Spleen (tissue), 11 donors: ENCODE measurements at regions not wholly inside any gene's neighbourhood (a gene's known extent, or its start where the extent isn't known, plus 50 kb on each side); places are given as distances from the start of the nearest gene placed in this dataset.

Experiments used
- DNase-seq: peaks from one replicate; pipeline ENCODE4 v3.0.0-alpha.2; 2020
- H3K27ac ChIP-seq, 8 donors: fragments of 200-600 bp; sonication (generic) in 7 of 8; 1 replicate in 4 of 8; 2 replicates in 4 of 8; pipeline versions ENCODE4 v1.5.0 to v1.8.0; 2016 to 2021; ENCODE audit warnings: inconsistent platforms in 4 of 8, mild to moderate bottlenecking in 4 of 8, moderate library complexity in 1 of 8
- H3K27me3 ChIP-seq, 7 donors: fragments of 200-600 bp; sonication (generic) in 6 of 7; replicated peaks in 1 of 7; 1 replicate in 4 of 7; 2 replicates in 3 of 7; pipeline versions ENCODE4 v1.5.0 to v1.8.0; 2016 to 2021; ENCODE audit warnings: inconsistent platforms in 3 of 7, mild to moderate bottlenecking in 1 of 7
- H3K36me3 ChIP-seq, 6 donors: fragments of 200-600 bp; sonication (generic) in 5 of 6; 1 replicate in 4 of 6; 2 replicates in 2 of 6; pipeline versions ENCODE4 v1.5.0 to v1.8.0; 2016 to 2021; ENCODE audit warnings: inconsistent platforms in 2 of 6
- H3K4me1 ChIP-seq, 6 donors: fragments of 200-600 bp; sonication (generic) in 5 of 6; 1 replicate in 3 of 6; 2 replicates in 3 of 6; pipeline versions ENCODE4 v1.5.0 to v1.8.0; 2016 to 2021; ENCODE audit warnings: inconsistent platforms in 3 of 6
- H3K4me3 ChIP-seq, 8 donors: fragments of 200-600 bp; sonication (generic) in 7 of 8; 1 replicate in 4 of 8; 2 replicates in 4 of 8; pipeline versions ENCODE4 v1.5.0 to v1.8.0; 2016 to 2021; ENCODE audit warnings: inconsistent platforms in 4 of 8, mild to moderate bottlenecking in 4 of 8, moderate library complexity in 2 of 8
- H3K9me3 ChIP-seq, 8 donors: fragments of 200-600 bp; sonication (generic) in 7 of 8; 1 replicate in 4 of 8; 2 replicates in 4 of 8; pipeline versions ENCODE4 v1.5.0 to v1.8.0; 2016 to 2021; ENCODE audit warnings: inconsistent platforms in 4 of 8
- POLR2A ChIP-seq, 3 donors: fragments of 450-650 bp; IDR thresholded peaks; one replicate each; pipeline ENCODE4 v1.5.1; 2017; ENCODE audit warnings: antibody characterized with exemption in 3 of 3, mild to moderate bottlenecking in 1 of 3
- POLR2AphosphoS5 ChIP-seq, 3 donors: sonication (generic); formaldehyde crosslinking; IDR thresholded peaks; one replicate each; pipeline ENCODE4 v1.5.1; 2017; ENCODE audit warnings: antibody characterized with exemption in 3 of 3
- WGBS, 5 donors: extraction: QIAGEN DNeasy Blood & Tissue Kit in 3 of 5; methylation state at CpG; one replicate each; pipeline versions ENCODE4 v1.1.5 to v1.1.7; 2013 to 2018; 5-methylcytosine and 5-hydroxymethylcytosine counted together
- intact Hi-C: fragments of 100-400 bp; cut with DNase I; formaldehyde crosslinking; loops from one replicate; pipeline ENCODE4 v1.15.0; 2023; ENCODE audit warnings: low total_unique reads
- TF ChIP-seq, protein P1 (sequence below), 11 experiments: fragments of 200-600 bp in 7 of 11; fragments of 450-650 bp in 4 of 11; sonication (generic) in 4 of 11; IDR thresholded peaks in 8 of 11; conservative IDR thresholded peaks in 3 of 11; 1 replicate in 7 of 11; 2 replicates in 4 of 11; pipeline versions ENCODE4 v1.4.0 to v1.8.0; 2016 to 2021; ENCODE audit warnings: antibody characterized with exemption in 11 of 11, inconsistent platforms in 4 of 11, mild to moderate bottlenecking in 1 of 11
- donor health status: healthy with polysubstance abuse.
- donor health status: DM: no; HTN: no; CAD: no; lungs with moderate emphysema.
- donor health status: DM: no; HTN: no; CAD: no.
- donor health status: Bipolar disorder and iron deficiency.
- donor health status: healthy.
- donor health status: DM: no; HTN: no; CAD: no.
- donor health status: DM: yes; HTN: yes; CAD: no.

GRCh38 chr12:77760271-77761025 is 70.2 kb upstream of the NAV3 start:
- intact Hi-C loops, result no loop called here
- 57 to 86% (median 71%) methylated on average over 7 of the region's 7 CpGs for WGBS, 5 donors

DNA sequence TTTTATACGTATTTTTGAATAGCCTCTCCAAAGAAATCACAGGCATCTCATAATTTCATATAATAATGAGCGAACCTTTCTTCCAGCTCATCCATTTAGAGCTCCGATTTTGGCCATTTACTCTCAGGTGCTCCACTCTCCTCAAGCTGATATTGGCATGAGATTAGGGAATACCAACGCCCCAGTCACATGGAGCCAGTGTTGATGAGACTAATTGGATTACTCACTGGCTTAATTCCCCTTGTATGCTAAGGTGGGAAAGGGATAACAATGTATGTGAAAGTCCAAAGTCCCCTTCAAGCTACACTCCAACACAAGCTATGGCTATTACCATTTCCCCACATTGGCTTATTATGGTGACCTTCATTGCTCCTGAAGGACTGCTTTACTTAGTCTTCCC is 76.6 kb upstream of the NAV3 start:
- no peaks in the 10 kb centered on the region for H3K9me3 ChIP-seq
- no peaks in the 10 kb centered on the region for H3K27me3 ChIP-seq
- no peaks in the 10 kb centered on the region for H3K4me1 ChIP-seq
- H3K4me3 ChIP-seq, result no peak overlapping the region
- 75 to 91% (median 84%) methylated on average over 4 of the region's 4 CpGs for WGBS, 5 donors
- intact Hi-C loops, result no loop called here
- H3K36me3 ChIP-seq, result no peaks in the 10 kb centered on the region
- H3K27ac ChIP-seq, result no peak overlapping the region
- no peak for TF ChIP-seq POLR2AphosphoS5 (IDR thresholded peaks at IDR 0.05)
- TF ChIP-seq, protein P1, sequence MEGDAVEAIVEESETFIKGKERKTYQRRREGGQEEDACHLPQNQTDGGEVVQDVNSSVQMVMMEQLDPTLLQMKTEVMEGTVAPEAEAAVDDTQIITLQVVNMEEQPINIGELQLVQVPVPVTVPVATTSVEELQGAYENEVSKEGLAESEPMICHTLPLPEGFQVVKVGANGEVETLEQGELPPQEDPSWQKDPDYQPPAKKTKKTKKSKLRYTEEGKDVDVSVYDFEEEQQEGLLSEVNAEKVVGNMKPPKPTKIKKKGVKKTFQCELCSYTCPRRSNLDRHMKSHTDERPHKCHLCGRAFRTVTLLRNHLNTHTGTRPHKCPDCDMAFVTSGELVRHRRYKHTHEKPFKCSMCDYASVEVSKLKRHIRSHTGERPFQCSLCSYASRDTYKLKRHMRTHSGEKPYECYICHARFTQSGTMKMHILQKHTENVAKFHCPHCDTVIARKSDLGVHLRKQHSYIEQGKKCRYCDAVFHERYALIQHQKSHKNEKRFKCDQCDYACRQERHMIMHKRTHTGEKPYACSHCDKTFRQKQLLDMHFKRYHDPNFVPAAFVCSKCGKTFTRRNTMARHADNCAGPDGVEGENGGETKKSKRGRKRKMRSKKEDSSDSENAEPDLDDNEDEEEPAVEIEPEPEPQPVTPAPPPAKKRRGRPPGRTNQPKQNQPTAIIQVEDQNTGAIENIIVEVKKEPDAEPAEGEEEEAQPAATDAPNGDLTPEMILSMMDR (IDR thresholded peaks at IDR 0.05 in 8 of 11, conservative IDR thresholded peaks at IDR 0.05 in 3 of 11), result no peak
- no peak for TF ChIP-seq POLR2A (IDR thresholded peaks at IDR 0.05)
- DNase-seq, result no peak

More at GRCh38 chr12:77760271-77761025, 70.2 kb upstream of the NAV3 start:
- TF ChIP-seq POLR2AphosphoS5 (IDR thresholded peaks at IDR 0.05), result no peak
- TF ChIP-seq, protein P1 (IDR thresholded peaks at IDR 0.05 in 8 of 11, conservative IDR thresholded peaks at IDR 0.05 in 3 of 11), result no peak
- no peak for TF ChIP-seq POLR2A (IDR thresholded peaks at IDR 0.05)
- H3K4me1 ChIP-seq, result no peaks in the 10 kb centered on the region
- H3K27ac ChIP-seq, result no peak overlapping the region
- no peak for DNase-seq
- peaks cover 0 to 6% (median 0%) of the 10 kb centered on the region in 8 donors for H3K9me3 ChIP-seq
- H3K27me3 ChIP-seq, result no peaks in the 10 kb centered on the region
- no peak overlapping the region for H3K4me3 ChIP-seq
- no peaks in the 10 kb centered on the region for H3K36me3 ChIP-seq

- WGBS, 5 donors, result 29 to 78% (median 55%) methylated on average over 2 of the region's 2 CpGs
- Histone ChIP-seq H3K27me3 (no peaks in the 10 kb centered on the region), H3K4me3 (no peak overlapping the region), H3K27ac (no peak overlapping the region), H3K36me3 (no peaks in the 10 kb centered on the region), H3K9me3 (no peaks in the 10 kb centered on the region), H3K4me1 (no peaks in the 10 kb centered on the region)
- DNase-seq, result no peak
- intact Hi-C loops, result no loop called here
- no peak for TF ChIP-seq POLR2AphosphoS5 (IDR thresholded peaks at IDR 0.05)
Measured at GRCh38 chr12:77751939-77752338, 78.8 kb upstream of the NAV3 start.

- WGBS, 5 donors, result 63 to 69% (median 64%) methylated on average over 3 of the region's 3 CpGs
- no peak for DNase-seq
Measured at GRCh38 chr12:77746096-77746495, 84.6 kb upstream of the NAV3 start.

More at GRCh38 chr12:77746096-77746495, 84.6 kb upstream of the NAV3 start:
- intact Hi-C loops, result no loop called here
- TF ChIP-seq POLR2A (IDR thresholded peaks at IDR 0.05), result no peak
- no peak for TF ChIP-seq POLR2AphosphoS5 (IDR thresholded peaks at IDR 0.05)
- TF ChIP-seq, protein P1 (IDR thresholded peaks at IDR 0.05 in 8 of 11, conservative IDR thresholded peaks at IDR 0.05 in 3 of 11), result no peak
- H3K4me3 ChIP-seq, result no peak overlapping the region
- no peaks in the 10 kb centered on the region for H3K27me3 ChIP-seq
- no peak overlapping the region for H3K27ac ChIP-seq
- no peaks in the 10 kb centered on the region for H3K4me1 ChIP-seq
- no peaks in the 10 kb centered on the region for H3K36me3 ChIP-seq
- H3K9me3 ChIP-seq, result no peaks in the 10 kb centered on the region
